HCT116 (cell line): ENCODE measurements at regions not wholly inside any gene's neighbourhood (a gene's known extent, or its start where the extent isn't known, plus 50 kb on each side); places are given as distances from the start of the nearest gene placed in this dataset.

Experiments used
- ATAC-seq: fragments of 200-7000 bp; cut with Tn5 transposase; 2 replicates; pipeline ENCODE4 v1.9.1; 2020; ENCODE audit warnings: mild to moderate bottlenecking, moderate library complexity
- BruUV-seq: library from RNA; stranded (reverse); fragments of 400-500 nt; replicated peaks from 2 replicates; lab custom pipeline; 2021; lab: Mats Ljungman, UMichigan
- CTCF ChIA-PET: fragments of 300-600 bp; sonication (Branson Sonifier 250); formaldehyde crosslinking; loops from one replicate; lab custom pipeline; 2021; ENCODE audit warnings: antibody characterized with exemption; lab: Charles Lee
- POLR2A ChIA-PET: fragments of 300-600, 350-600 bp; sonication (Branson Sonifier 250); formaldehyde crosslinking; loops from one replicate; lab custom pipeline; 2021; ENCODE audit warnings: antibody characterized with exemption; lab: Charles Lee
- RAD21 ChIA-PET, 2 experiments: fragments of 300-600 bp; sonication (Branson Sonifier 250); formaldehyde crosslinking; loops; one replicate each; lab custom pipeline; 2023; ENCODE audit warnings: low total read pairs in 2 of 2; ENCODE audit not compliant: uncharacterized antibody in 2 of 2, unreplicated experiment in 2 of 2, low non-redundant PET in 1 of 2; lab: Charles Lee
- DNase-seq: peaks from one replicate; pipeline ENCODE4 v3.0.0-alpha.2; 2010; ENCODE audit warnings: low read depth, low spot score
- H2AFZ ChIP-seq: fragments of 200-600 bp; shearing (Covaris generic), sonication (generic); 2 replicates; pipeline ENCODE4 v1.6.1; 2017; ENCODE audit warnings: low read depth, mixed run types, mixed read lengths, antibody characterized with exemption, low read length; ENCODE audit not compliant: poor library complexity, severe bottlenecking
- H3K27ac ChIP-seq: 2 replicates; pipeline ENCODE4 v1.5.1; 2012; ENCODE audit warnings: low read depth, low read length
- H3K27me3 ChIP-seq: fragments of 200-600 bp; sonication (generic); 2 replicates; pipeline ENCODE4 v1.6.1; 2016; ENCODE audit warnings: mixed run types, low read length, mixed read lengths; ENCODE audit not compliant: insufficient read depth
- H3K36me3 ChIP-seq, 2 experiments: fragments of 200-500 bp in 1 of 2; fragments of 200-600 bp in 1 of 2; sonication (Bioruptor generic) in 1 of 2; sonication (generic) in 1 of 2; 2 replicates each; pipeline versions ENCODE4 v1.5.1 to v1.6.1; 2014 to 2016; ENCODE audit warnings: low read length in 2 of 2, inconsistent platforms in 1 of 2, mixed read lengths in 1 of 2, mixed run types in 1 of 2; ENCODE audit not compliant: insufficient read depth in 2 of 2, control insufficient read depth in 1 of 2
- H3K4me1 ChIP-seq, 2 experiments: fragments of 200-600 bp in 1 of 2; sonication (generic) in 1 of 2; 2 replicates each; pipeline versions ENCODE4 v1.5.1 to v1.6.1; 2012 to 2017; ENCODE audit warnings: low read length in 2 of 2, inconsistent platforms in 1 of 2, mild to moderate bottlenecking in 1 of 2, mixed read lengths in 1 of 2, mixed run types in 1 of 2, moderate library complexity in 1 of 2; ENCODE audit not compliant: insufficient read depth in 2 of 2, control insufficient read depth in 1 of 2
- H3K4me2 ChIP-seq: fragments of 200-600 bp; sonication (generic); 2 replicates; pipeline ENCODE4 v1.6.1; 2017; ENCODE audit warnings: mixed run types, low read length, mixed read lengths
- H3K4me3 ChIP-seq, 2 experiments: fragments of 200-600 bp in 1 of 2; sonication (generic) in 1 of 2; replicated peaks in 1 of 2; 2 replicates each; pipeline ENCODE4 v1.5.1; 2011 to 2016; ENCODE audit warnings: low read length in 2 of 2, control low read depth in 1 of 2, low read depth in 1 of 2, mild to moderate bottlenecking in 1 of 2, mixed read lengths in 1 of 2, mixed run types in 1 of 2
- H3K79me2 ChIP-seq: fragments of 200-600 bp; sonication (generic); 2 replicates; pipeline ENCODE4 v1.6.1; 2017; ENCODE audit warnings: mild to moderate bottlenecking, mixed run types, low read length, moderate library complexity, mixed read lengths; ENCODE audit not compliant: insufficient read depth
- H3K9ac ChIP-seq: fragments of 200-600 bp; sonication (generic); 2 replicates; pipeline ENCODE4 v1.6.1; 2016; ENCODE audit warnings: low read length, mixed read lengths
- H3K9me2 ChIP-seq: fragments of 200-600 bp; sonication (generic), shearing (Covaris generic); 2 replicates; pipeline ENCODE4 v1.6.1; 2017; ENCODE audit warnings: mixed run types, mild to moderate bottlenecking, moderate library complexity; ENCODE audit not compliant: insufficient read depth
- H3K9me3 ChIP-seq, 2 experiments: fragments of 200-500 bp in 1 of 2; fragments of 200-600 bp in 1 of 2; sonication (Bioruptor generic) in 1 of 2; sonication (generic) in 1 of 2; 2 replicates each; pipeline ENCODE4 v1.6.1; 2014 to 2017; ENCODE audit warnings: low read length in 2 of 2, mixed read lengths in 2 of 2, inconsistent platforms in 1 of 2, low read depth in 1 of 2, mild to moderate bottlenecking in 1 of 2, mixed run types in 1 of 2, moderate library complexity in 1 of 2; ENCODE audit not compliant: control insufficient read depth in 1 of 2, insufficient read depth in 1 of 2
- H4K20me1 ChIP-seq: fragments of 200-600 bp; sonication (generic), shearing (Covaris generic); 2 replicates; pipeline ENCODE4 v1.6.1; 2017; ENCODE audit warnings: mixed run types, mild to moderate bottlenecking, moderate library complexity; ENCODE audit not compliant: insufficient read depth
- CEBPB ChIP-seq: IDR thresholded peaks from 2 replicates; pipeline ENCODE4 v1.6.1; 2012; ENCODE audit warnings: low read depth
- CTCF ChIP-seq, 3 experiments: fragments of 200-600 bp in 1 of 3; sonication (generic) in 1 of 3; IDR thresholded peaks in 2 of 3; conservative IDR thresholded peaks in 1 of 3; 2 replicates each; pipeline ENCODE4 v1.5.1; 2012 to 2017; ENCODE audit warnings: low read depth in 2 of 3, low read length in 2 of 3, antibody characterized with exemption in 1 of 3, borderline replicate concordance in 1 of 3, control low read depth in 1 of 3, mild to moderate bottlenecking in 1 of 3, mixed read lengths in 1 of 3, mixed run types in 1 of 3, moderate library complexity in 1 of 3; ENCODE audit not compliant: insufficient read depth in 1 of 3
- EGR1 ChIP-seq: IDR thresholded peaks from 2 replicates; pipeline ENCODE4 v1.6.1; 2012; ENCODE audit warnings: low read depth
- EZH2phosphoT487 ChIP-seq: fragments of 200-600 bp; IDR thresholded peaks from 2 replicates; pipeline ENCODE4 v1.6.1; 2018; ENCODE audit warnings: antibody characterized with exemption, borderline replicate concordance
- JUND ChIP-seq: IDR thresholded peaks from 2 replicates; pipeline ENCODE4 v1.6.1; 2012
- POLR2AphosphoS5 ChIP-seq: IDR thresholded peaks from 2 replicates; pipeline ENCODE4 v1.6.1; 2011; ENCODE audit warnings: mild to moderate bottlenecking, low read depth, low read length, moderate library complexity
- RAD21 ChIP-seq: IDR thresholded peaks from 2 replicates; pipeline ENCODE4 v1.6.1; 2012; ENCODE audit warnings: low read depth, mild to moderate bottlenecking
- REST ChIP-seq: IDR thresholded peaks from 2 replicates; pipeline ENCODE4 v1.6.1; 2012; ENCODE audit warnings: low read depth
- SIN3A ChIP-seq: IDR thresholded peaks from 2 replicates; pipeline ENCODE4 v1.6.1; 2012; ENCODE audit warnings: low read depth
- TCF7L2 ChIP-seq: IDR thresholded peaks from 2 replicates; pipeline ENCODE4 v1.7.0; 2011; ENCODE audit warnings: borderline replicate concordance, inconsistent platforms; ENCODE audit not compliant: insufficient read depth, insufficient read length; ENCODE audit errors: extremely low read depth
- YY1 ChIP-seq: IDR thresholded peaks from 2 replicates; pipeline ENCODE4 v1.6.1; 2011; ENCODE audit warnings: low read length, low read depth, moderate library complexity, mild to moderate bottlenecking; ENCODE audit not compliant: insufficient replicate concordance; ENCODE audit errors: extremely low read depth
- intact Hi-C: fragments of 100-400 bp; cut with micrococcal nuclease; formaldehyde crosslinking; loops from 2 replicates; pipeline ENCODE4 v1.10.0; 2022
- TF ChIP-seq, protein P1 (sequence below): IDR thresholded peaks from 2 replicates; pipeline ENCODE4 v1.6.1; 2012
- TF ChIP-seq, protein P2 (sequence below): IDR thresholded peaks from 2 replicates; pipeline ENCODE4 v1.6.1; 2012

DNA sequence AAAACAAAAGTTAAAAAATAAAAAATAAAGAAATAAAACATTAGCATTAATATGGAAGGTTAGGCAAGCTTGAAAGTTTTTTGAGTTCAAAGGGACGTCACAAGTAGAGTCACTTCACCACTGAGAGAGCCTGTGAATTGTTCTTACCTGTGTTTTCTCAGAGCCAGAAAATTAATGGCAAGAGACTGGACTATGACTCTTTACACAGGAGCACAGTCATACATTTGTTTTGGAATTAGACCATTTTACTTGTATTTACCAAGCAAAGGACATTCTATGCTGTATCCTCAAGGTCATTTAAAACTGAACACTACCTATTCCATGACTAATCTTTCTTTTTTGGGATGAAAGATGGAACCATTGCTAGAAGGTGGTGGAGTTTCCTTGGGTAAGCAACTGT is 346.1 kb downstream of the FAM47B start:
- H3K36me3 ChIP-seq = no peaks in the 10 kb centered on the region
- ChIA-PET POLR2A (no interaction called here), CTCF (no interaction called here), RAD21 (no interaction called here)
- H2AFZ ChIP-seq = no peak overlapping the region
- H3K9me3 ChIP-seq = no peaks in the 10 kb centered on the region
- ATAC-seq = no peak
- BruUV-seq = no TSS peak
- no peaks in the 10 kb centered on the region for H4K20me1 ChIP-seq
- H3K9me2 ChIP-seq = no peaks in the 10 kb centered on the region
- DNase-seq = no peak
- no peak overlapping the region for H3K27ac ChIP-seq
- no peak overlapping the region for H3K4me2 ChIP-seq
- no peaks in the 10 kb centered on the region for H3K27me3 ChIP-seq
- no peaks in the 10 kb centered on the region for H3K79me2 ChIP-seq
- intact Hi-C loops = no loop called here
- H3K4me3 ChIP-seq = no peak overlapping the region
- H3K9ac ChIP-seq = no peak overlapping the region
- H3K4me1 ChIP-seq = no peaks in the 10 kb centered on the region
- TF ChIP-seq TCF7L2 (no peak), POLR2AphosphoS5 (no peak), SIN3A (no peak), CEBPB (no peak), EGR1 (no peak)
- TF ChIP-seq, protein P1, sequence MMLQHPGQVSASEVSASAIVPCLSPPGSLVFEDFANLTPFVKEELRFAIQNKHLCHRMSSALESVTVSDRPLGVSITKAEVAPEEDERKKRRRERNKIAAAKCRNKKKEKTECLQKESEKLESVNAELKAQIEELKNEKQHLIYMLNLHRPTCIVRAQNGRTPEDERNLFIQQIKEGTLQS = no peak

DNA sequence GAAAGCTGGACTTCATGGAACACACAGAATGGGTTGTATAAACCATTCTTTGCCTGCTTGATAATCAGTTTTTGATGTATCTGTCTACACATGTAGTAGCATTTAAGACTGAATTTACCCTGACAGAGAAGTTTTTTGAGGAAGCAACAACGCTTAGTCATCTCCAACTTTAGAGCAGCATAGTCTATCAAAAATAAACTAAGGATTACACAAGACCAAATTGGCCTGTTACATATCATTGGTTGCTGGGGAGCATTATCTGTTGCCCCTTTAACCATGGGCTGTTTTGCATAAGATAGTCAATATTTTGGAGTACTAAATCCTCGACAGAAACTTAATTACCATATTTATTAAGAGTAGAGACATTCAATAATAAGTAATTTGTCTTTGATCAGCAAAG is 347.4 kb downstream of the FAM47B start:
- no peaks in the 10 kb centered on the region for H4K20me1 ChIP-seq
- H3K4me1 ChIP-seq = no peaks in the 10 kb centered on the region
- H3K4me3 ChIP-seq = no peak overlapping the region
- ChIA-PET CTCF (no interaction called here), POLR2A (no interaction called here), RAD21 (no interaction called here)
- TF ChIP-seq REST (no peak), JUND (no peak), EZH2phosphoT487 (no peak), CEBPB (no peak), SIN3A (no peak), POLR2AphosphoS5 (no peak), CTCF (IDR thresholded peaks at IDR 0.05 in 2 of 3, conservative IDR thresholded peaks at IDR 0.05 in 1 of 3; ENCODE audit: borderline replicate concordance in 1 of 3, insufficient read depth in 1 of 3, low read depth in 2 of 3, low read length in 2 of 3) (no peak), YY1 (no peak), RAD21 (no peak)
- TF ChIP-seq, protein P1 = no peak
- TF ChIP-seq, protein P2, sequence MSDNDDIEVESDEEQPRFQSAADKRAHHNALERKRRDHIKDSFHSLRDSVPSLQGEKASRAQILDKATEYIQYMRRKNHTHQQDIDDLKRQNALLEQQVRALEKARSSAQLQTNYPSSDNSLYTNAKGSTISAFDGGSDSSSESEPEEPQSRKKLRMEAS = no peak
- no peaks in the 10 kb centered on the region; a peak in 1 of 4 replicates for H3K9me3 ChIP-seq
- no TSS peak for BruUV-seq
- ATAC-seq = no peak
- no peak for DNase-seq
- H3K9ac ChIP-seq = no peak overlapping the region
- no peaks in the 10 kb centered on the region for H3K79me2 ChIP-seq
- intact Hi-C loops = no loop called here
- H3K27me3 ChIP-seq = no peaks in the 10 kb centered on the region
- H3K4me2 ChIP-seq = no peak overlapping the region
- no peaks in the 10 kb centered on the region for H3K36me3 ChIP-seq
- no peak overlapping the region for H2AFZ ChIP-seq
- no peak overlapping the region for H3K27ac ChIP-seq
- H3K9me2 ChIP-seq = no peaks in the 10 kb centered on the region
